Loucy (cell line): ENCODE measurements at regions not wholly inside any gene's neighbourhood (a gene's known extent, or its start where the extent isn't known, plus 50 kb on each side); places are given as distances from the start of the nearest gene placed in this dataset.

Experiments used
- H2AFZ ChIP-seq: fragments of 200-600 bp; sonication (generic); 2 replicates; pipeline ENCODE4 v1.6.0; 2016; ENCODE audit warnings: antibody characterized with exemption, mild to moderate bottlenecking, low read length, moderate library complexity
- H3F3A ChIP-seq: fragments of 200-600 bp; 2 replicates; pipeline ENCODE4 v1.6.0; 2016; ENCODE audit warnings: antibody characterized with exemption, low read depth, mild to moderate bottlenecking
- H3K27me3 ChIP-seq: fragments of 200-600 bp; sonication (generic); 2 replicates; pipeline ENCODE4 v1.6.1; 2014; ENCODE audit warnings: low read length, mild to moderate bottlenecking; ENCODE audit not compliant: insufficient read depth, poor library complexity, severe bottlenecking
- H3K36me3 ChIP-seq: fragments of 200-600 bp; sonication (generic); 2 replicates; pipeline ENCODE4 v1.6.1; 2016; ENCODE audit warnings: low read length; ENCODE audit not compliant: insufficient read depth
- H3K4me1 ChIP-seq: fragments of 200-600 bp; sonication (generic); 2 replicates; pipeline ENCODE4 v1.5.1; 2014; ENCODE audit warnings: low read length, mild to moderate bottlenecking; ENCODE audit not compliant: insufficient read depth, poor library complexity, severe bottlenecking
- H3K4me2 ChIP-seq: fragments of 200-600 bp; sonication (generic); 2 replicates; pipeline ENCODE4 v1.6.0; 2014; ENCODE audit warnings: antibody characterized with exemption, low read length, low read depth, mild to moderate bottlenecking; ENCODE audit not compliant: poor library complexity, severe bottlenecking
- H3K4me3 ChIP-seq: fragments of 200-600 bp; sonication (generic); 2 replicates; pipeline ENCODE4 v1.5.1; 2014; ENCODE audit warnings: low read length, mild to moderate bottlenecking, mixed read lengths; ENCODE audit not compliant: poor library complexity, severe bottlenecking
- H3K79me2 ChIP-seq: fragments of 200-600 bp; sonication (generic); 2 replicates; pipeline ENCODE4 v1.6.1; 2014; ENCODE audit warnings: low read length; ENCODE audit not compliant: insufficient read depth
- H3K9ac ChIP-seq: fragments of 200-600 bp; sonication (generic); 2 replicates; pipeline ENCODE4 v1.6.0; 2014; ENCODE audit warnings: mild to moderate bottlenecking, low read depth, low read length, moderate library complexity; ENCODE audit not compliant: poor library complexity, severe bottlenecking
- H3K9me2 ChIP-seq: fragments of 200-600 bp; sonication (generic); replicated peaks from 2 replicates; pipeline ENCODE4 v1.6.1; 2016; ENCODE audit warnings: low read depth, low read length, mixed read lengths
- H3K9me3 ChIP-seq: fragments of 200-600 bp; sonication (generic); 2 replicates; pipeline ENCODE4 v1.6.1; 2014; ENCODE audit warnings: mild to moderate bottlenecking, antibody characterized with exemption, low read length, low read depth; ENCODE audit not compliant: insufficient read depth
- H4K20me1 ChIP-seq: fragments of 200-600 bp; sonication (generic); 2 replicates; pipeline ENCODE4 v1.6.0; 2014; ENCODE audit warnings: antibody characterized with exemption, low read length, mild to moderate bottlenecking; ENCODE audit not compliant: insufficient read depth, poor library complexity, severe bottlenecking
- EZH2phosphoT487 ChIP-seq: fragments of 200-600 bp; IDR thresholded peaks from 2 replicates; pipeline ENCODE4 v1.6.1; 2018; ENCODE audit warnings: antibody characterized with exemption, mild to moderate bottlenecking, moderate library complexity, borderline replicate concordance
- TF ChIP-seq, protein P1 (sequence below): fragments of 200-600 bp; sonication (generic); conservative IDR thresholded peaks from 2 replicates; pipeline ENCODE4 v1.5.1; 2014; ENCODE audit warnings: mild to moderate bottlenecking, antibody characterized with exemption, low read length

DNA sequence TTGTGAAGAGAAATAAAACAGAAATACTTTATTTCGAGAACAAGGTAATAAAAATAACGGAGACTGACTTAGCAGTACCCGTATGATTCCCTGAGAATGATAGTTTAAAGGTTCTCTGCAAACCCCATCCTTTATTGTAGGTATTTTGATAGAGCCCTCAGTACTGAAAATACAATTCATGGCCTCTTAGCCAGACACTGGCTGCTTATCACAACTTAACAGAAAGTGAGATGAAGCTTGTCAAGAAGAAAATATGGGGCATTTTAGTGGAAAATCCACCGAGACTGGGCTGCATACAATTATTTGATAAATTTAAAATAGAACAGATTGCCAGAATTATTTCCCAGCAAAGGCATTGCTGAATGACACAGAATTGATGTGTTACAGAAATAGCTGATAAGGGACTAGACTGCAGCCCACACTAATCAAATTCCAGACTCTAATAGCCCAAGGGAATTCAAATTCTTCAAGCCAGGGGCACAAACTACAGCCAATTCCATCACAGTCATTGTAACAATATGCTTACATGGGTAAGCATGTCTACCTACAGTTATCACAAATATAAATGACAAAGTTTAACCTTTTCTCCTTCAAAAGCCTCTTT lies 521.9 kb downstream of the PLOD2 start:
- H3K9ac ChIP-seq = no peak overlapping the region
- no peak overlapping the region for H3K4me2 ChIP-seq
- H3K4me3 ChIP-seq = no peak overlapping the region
- H3K4me1 ChIP-seq = no peaks in the 10 kb centered on the region
- no peaks in the 10 kb centered on the region for H3K27me3 ChIP-seq
- H3K79me2 ChIP-seq = no peaks in the 10 kb centered on the region
- H4K20me1 ChIP-seq = no peaks in the 10 kb centered on the region
- H3K9me3 ChIP-seq = no peaks in the 10 kb centered on the region
- H3F3A ChIP-seq = no peaks in the 10 kb centered on the region
- no peaks in the 10 kb centered on the region for H3K36me3 ChIP-seq
- TF ChIP-seq EZH2phosphoT487 = no peak
- TF ChIP-seq, protein P1, sequence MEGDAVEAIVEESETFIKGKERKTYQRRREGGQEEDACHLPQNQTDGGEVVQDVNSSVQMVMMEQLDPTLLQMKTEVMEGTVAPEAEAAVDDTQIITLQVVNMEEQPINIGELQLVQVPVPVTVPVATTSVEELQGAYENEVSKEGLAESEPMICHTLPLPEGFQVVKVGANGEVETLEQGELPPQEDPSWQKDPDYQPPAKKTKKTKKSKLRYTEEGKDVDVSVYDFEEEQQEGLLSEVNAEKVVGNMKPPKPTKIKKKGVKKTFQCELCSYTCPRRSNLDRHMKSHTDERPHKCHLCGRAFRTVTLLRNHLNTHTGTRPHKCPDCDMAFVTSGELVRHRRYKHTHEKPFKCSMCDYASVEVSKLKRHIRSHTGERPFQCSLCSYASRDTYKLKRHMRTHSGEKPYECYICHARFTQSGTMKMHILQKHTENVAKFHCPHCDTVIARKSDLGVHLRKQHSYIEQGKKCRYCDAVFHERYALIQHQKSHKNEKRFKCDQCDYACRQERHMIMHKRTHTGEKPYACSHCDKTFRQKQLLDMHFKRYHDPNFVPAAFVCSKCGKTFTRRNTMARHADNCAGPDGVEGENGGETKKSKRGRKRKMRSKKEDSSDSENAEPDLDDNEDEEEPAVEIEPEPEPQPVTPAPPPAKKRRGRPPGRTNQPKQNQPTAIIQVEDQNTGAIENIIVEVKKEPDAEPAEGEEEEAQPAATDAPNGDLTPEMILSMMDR = no peak
- no peak overlapping the region for H2AFZ ChIP-seq
- no peaks in the 10 kb centered on the region for H3K9me2 ChIP-seq

DNA sequence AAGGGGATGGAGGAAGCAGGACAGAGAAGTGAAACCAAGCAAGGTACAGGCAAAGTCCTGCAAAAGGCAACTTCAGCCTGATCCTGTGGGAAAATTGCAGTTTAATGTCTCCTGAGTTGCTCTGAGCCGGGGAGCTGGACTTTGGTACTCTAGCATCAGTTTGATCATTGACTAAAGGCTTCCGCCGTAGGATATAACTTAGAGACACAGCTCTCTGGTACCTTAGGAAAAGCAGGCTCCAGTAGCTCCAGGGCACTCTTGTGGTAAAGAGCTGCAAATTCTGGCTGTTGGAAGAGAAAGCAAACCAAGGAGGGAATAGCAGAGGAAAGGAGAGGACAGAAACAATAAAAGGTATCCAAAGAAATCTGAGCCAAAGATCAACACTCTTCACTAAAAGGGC lies 521.1 kb downstream of the PLOD2 start:
- TF ChIP-seq EZH2phosphoT487 = no peak
- TF ChIP-seq, protein P1 = no peak
- no peak overlapping the region for H2AFZ ChIP-seq

DNA sequence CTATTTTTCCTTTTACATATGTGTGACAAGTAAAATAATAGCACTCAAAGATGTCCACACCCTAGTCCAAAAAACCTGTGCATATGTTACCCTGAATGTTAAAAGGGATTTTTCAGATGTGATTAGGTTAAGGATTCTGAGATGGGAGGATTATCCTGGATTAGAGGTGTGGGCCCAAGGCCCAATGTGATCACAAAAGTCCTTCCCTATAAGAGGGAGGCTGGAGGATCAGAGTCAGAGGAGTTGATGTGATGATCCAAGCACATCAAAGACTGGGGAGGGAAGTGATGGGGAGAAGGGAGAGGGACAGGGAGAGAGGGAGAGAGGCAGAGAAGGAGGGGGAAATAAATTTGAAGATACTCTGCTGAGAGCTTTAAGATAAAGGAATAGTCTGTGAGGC lies 512.6 kb downstream of the PLOD2 start:
- Histone ChIP-seq H3K27me3 (no peaks in the 10 kb centered on the region), H2AFZ (no peak overlapping the region), H4K20me1 (no peaks in the 10 kb centered on the region), H3K4me2 (no peak overlapping the region), H3K9ac (no peak overlapping the region), H3K4me1 (no peaks in the 10 kb centered on the region), H3K9me3 (no peaks in the 10 kb centered on the region), H3F3A (no peaks in the 10 kb centered on the region), H3K9me2 (no peaks in the 10 kb centered on the region), H3K4me3 (no peak overlapping the region), H3K79me2 (no peaks in the 10 kb centered on the region), H3K36me3 (no peaks in the 10 kb centered on the region)
- TF ChIP-seq EZH2phosphoT487 = no peak
- TF ChIP-seq, protein P1 = no peak

More for the DNA sequence above, 521.1 kb downstream of the PLOD2 start:
- no peak overlapping the region for H3K4me3 ChIP-seq
- no peak overlapping the region for H3K4me2 ChIP-seq
- no peak overlapping the region for H3K9ac ChIP-seq
- H3K27me3 ChIP-seq = no peaks in the 10 kb centered on the region
- no peaks in the 10 kb centered on the region for H3K9me3 ChIP-seq
- no peaks in the 10 kb centered on the region for H3K36me3 ChIP-seq
- no peaks in the 10 kb centered on the region for H4K20me1 ChIP-seq
- H3K9me2 ChIP-seq = no peaks in the 10 kb centered on the region
- H3K79me2 ChIP-seq = no peaks in the 10 kb centered on the region
- H3F3A ChIP-seq = no peaks in the 10 kb centered on the region
- H3K4me1 ChIP-seq = no peaks in the 10 kb centered on the region
